Skeletal muscle satellite cell (primary cell): ENCODE measurements at regions not wholly inside any gene's neighbourhood (a gene's known extent, or its start where the extent isn't known, plus 50 kb on each side); places are given as distances from the start of the nearest gene placed in this dataset.

Experiments
- H3K27me3 ChIP-seq: 2 replicates; pipeline ENCODE4 v1.7.0; 2013; ENCODE audit warnings: low read length; ENCODE audit not compliant: control insufficient read depth, insufficient read depth
- H3K36me3 ChIP-seq: 2 replicates; pipeline ENCODE4 v1.7.0; 2013; ENCODE audit warnings: mild to moderate bottlenecking, control low read depth, low read length; ENCODE audit not compliant: insufficient read depth
- H3K4me1 ChIP-seq: 2 replicates; pipeline ENCODE4 v1.7.0; 2013; ENCODE audit warnings: low read length; ENCODE audit not compliant: control insufficient read depth, insufficient read depth
- H3K4me2 ChIP-seq: 2 replicates; pipeline ENCODE4 v1.7.0; 2013; ENCODE audit warnings: mild to moderate bottlenecking, low read length
- H3K4me3 ChIP-seq: 2 replicates; pipeline ENCODE4 v1.7.0; 2013; ENCODE audit warnings: low read length
- H3K9ac ChIP-seq: 2 replicates; pipeline ENCODE4 v1.7.0; 2013; ENCODE audit warnings: mild to moderate bottlenecking, low read depth, low read length, moderate library complexity
- H3K9me3 ChIP-seq: replicated peaks from 2 replicates; pipeline ENCODE4 v1.7.0; 2013; ENCODE audit warnings: mild to moderate bottlenecking, control low read depth, low read length

- Histone ChIP-seq H3K4me2 (no peak overlapping the region), H3K4me1 (no peaks in the 10 kb centered on the region), H3K9me3 (no peaks in the 10 kb centered on the region), H3K27me3 (no peaks in the 10 kb centered on the region), H3K36me3 (no peaks in the 10 kb centered on the region), H3K9ac (no peak overlapping the region), H3K4me3 (no peak overlapping the region)
Measured at GRCh38 chr9:105828171-105828570, 133.8 kb downstream of the TMEM38B start.

GRCh38 chr9:105828596-105829213 lies 134.4 kb downstream of the TMEM38B start:
- Histone ChIP-seq H3K36me3 (no peaks in the 10 kb centered on the region), H3K27me3 (no peaks in the 10 kb centered on the region), H3K9me3 (no peaks in the 10 kb centered on the region), H3K4me3 (no peak overlapping the region), H3K4me2 (no peak overlapping the region), H3K9ac (no peak overlapping the region), H3K4me1 (no peaks in the 10 kb centered on the region)

GRCh38 chr9:105830461-105830860 lies 136.1 kb downstream of the TMEM38B start:
- H3K9ac ChIP-seq, result no peak overlapping the region
- H3K27me3 ChIP-seq, result peaks cover 2% of the 10 kb centered on the region
- no peaks in the 10 kb centered on the region for H3K36me3 ChIP-seq
- no peaks in the 10 kb centered on the region for H3K9me3 ChIP-seq
- H3K4me2 ChIP-seq, result no peak overlapping the region
- H3K4me3 ChIP-seq, result no peak overlapping the region
- no peaks in the 10 kb centered on the region for H3K4me1 ChIP-seq

GRCh38 chr9:105832096-105832710 lies 137.9 kb downstream of the TMEM38B start:
- H3K4me2 ChIP-seq, result no peak overlapping the region
- H3K27me3 ChIP-seq, result peaks cover 7% of the 10 kb centered on the region
- H3K4me3 ChIP-seq, result no peak overlapping the region
- H3K9ac ChIP-seq, result no peak overlapping the region
- no peaks in the 10 kb centered on the region for H3K4me1 ChIP-seq
- no peaks in the 10 kb centered on the region for H3K9me3 ChIP-seq
- H3K36me3 ChIP-seq, result no peaks in the 10 kb centered on the region

- no peak overlapping the region for H3K4me3 ChIP-seq
- no peaks in the 10 kb centered on the region for H3K9me3 ChIP-seq
- no peak overlapping the region for H3K4me2 ChIP-seq
- H3K4me1 ChIP-seq, result no peaks in the 10 kb centered on the region
- no peak overlapping the region for H3K9ac ChIP-seq
- peaks cover 7% of the 10 kb centered on the region for H3K27me3 ChIP-seq
- no peaks in the 10 kb centered on the region for H3K36me3 ChIP-seq
Measured at GRCh38 chr9:105833271-105833975, 139.1 kb downstream of the TMEM38B start.

GRCh38 chr9:105834404-105834803 lies 140.1 kb downstream of the TMEM38B start:
- Histone ChIP-seq H3K36me3 (no peaks in the 10 kb centered on the region), H3K4me1 (no peaks in the 10 kb centered on the region), H3K4me2 (no peak overlapping the region), H3K4me3 (no peak overlapping the region), H3K27me3 (peaks cover 7% of the 10 kb centered on the region), H3K9ac (no peak overlapping the region), H3K9me3 (no peaks in the 10 kb centered on the region)

GRCh38 chr9:105835721-105836120 lies 141.4 kb downstream of the TMEM38B start:
- H3K4me1 ChIP-seq, result no peaks in the 10 kb centered on the region
- no peaks in the 10 kb centered on the region for H3K36me3 ChIP-seq
- H3K4me3 ChIP-seq, result no peak overlapping the region
- no peaks in the 10 kb centered on the region for H3K9me3 ChIP-seq
- no peak overlapping the region for H3K4me2 ChIP-seq
- H3K27me3 ChIP-seq, result peaks cover 7% of the 10 kb centered on the region
- no peak overlapping the region for H3K9ac ChIP-seq

GRCh38 chr9:105836936-105837660 lies 142.8 kb downstream of the TMEM38B start:
- Histone ChIP-seq H3K27me3 (peaks cover 9% of the 10 kb centered on the region), H3K9me3 (no peaks in the 10 kb centered on the region), H3K4me3 (no peak overlapping the region), H3K36me3 (no peaks in the 10 kb centered on the region), H3K9ac (no peak overlapping the region), H3K4me2 (no peak overlapping the region), H3K4me1 (no peaks in the 10 kb centered on the region)

GRCh38 chr9:105841562-105841961 lies 147.2 kb downstream of the TMEM38B start:
- Histone ChIP-seq H3K4me1 (no peaks in the 10 kb centered on the region), H3K36me3 (no peaks in the 10 kb centered on the region), H3K9ac (no peak overlapping the region), H3K4me2 (no peak overlapping the region), H3K4me3 (no peak overlapping the region), H3K27me3 (peaks cover 2% of the 10 kb centered on the region), H3K9me3 (no peaks in the 10 kb centered on the region)

- H3K9ac ChIP-seq, result no peak overlapping the region
- H3K4me3 ChIP-seq, result no peak overlapping the region
Measured at GRCh38 chr9:105842023-105842644, 147.8 kb downstream of the TMEM38B start.

GRCh38 chr9:105846825-105847224 lies 152.5 kb downstream of the TMEM38B start:
- Histone ChIP-seq H3K4me1 (no peaks in the 10 kb centered on the region), H3K4me2 (no peak overlapping the region), H3K9me3 (no peaks in the 10 kb centered on the region), H3K9ac (no peak overlapping the region), H3K27me3 (no peaks in the 10 kb centered on the region), H3K36me3 (no peaks in the 10 kb centered on the region), H3K4me3 (no peak overlapping the region)

More at GRCh38 chr9:105842023-105842644, 147.8 kb downstream of the TMEM38B start:
- Histone ChIP-seq H3K9me3 (no peaks in the 10 kb centered on the region), H3K4me1 (no peaks in the 10 kb centered on the region), H3K36me3 (no peaks in the 10 kb centered on the region), H3K4me2 (no peak overlapping the region), H3K27me3 (peaks cover 2% of the 10 kb centered on the region)
